ENCODE measurements at regions not wholly inside any gene's neighbourhood (a gene's known extent, or its start where the extent isn't known, plus 50 kb on each side); places are given as distances from the start of the nearest gene placed in this dataset.
"Not testable (repeated sequence)": the region's sequence is repeated elsewhere in the genome, so short reads cannot be mapped to it uniquely, and the experiment has no call there.

- TF ChIP-seq, protein P1, sequence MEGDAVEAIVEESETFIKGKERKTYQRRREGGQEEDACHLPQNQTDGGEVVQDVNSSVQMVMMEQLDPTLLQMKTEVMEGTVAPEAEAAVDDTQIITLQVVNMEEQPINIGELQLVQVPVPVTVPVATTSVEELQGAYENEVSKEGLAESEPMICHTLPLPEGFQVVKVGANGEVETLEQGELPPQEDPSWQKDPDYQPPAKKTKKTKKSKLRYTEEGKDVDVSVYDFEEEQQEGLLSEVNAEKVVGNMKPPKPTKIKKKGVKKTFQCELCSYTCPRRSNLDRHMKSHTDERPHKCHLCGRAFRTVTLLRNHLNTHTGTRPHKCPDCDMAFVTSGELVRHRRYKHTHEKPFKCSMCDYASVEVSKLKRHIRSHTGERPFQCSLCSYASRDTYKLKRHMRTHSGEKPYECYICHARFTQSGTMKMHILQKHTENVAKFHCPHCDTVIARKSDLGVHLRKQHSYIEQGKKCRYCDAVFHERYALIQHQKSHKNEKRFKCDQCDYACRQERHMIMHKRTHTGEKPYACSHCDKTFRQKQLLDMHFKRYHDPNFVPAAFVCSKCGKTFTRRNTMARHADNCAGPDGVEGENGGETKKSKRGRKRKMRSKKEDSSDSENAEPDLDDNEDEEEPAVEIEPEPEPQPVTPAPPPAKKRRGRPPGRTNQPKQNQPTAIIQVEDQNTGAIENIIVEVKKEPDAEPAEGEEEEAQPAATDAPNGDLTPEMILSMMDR (IDR thresholded peaks at IDR 0.05; ENCODE audit: insufficient read depth, low read depth, low read length, missing control alignments) = peak; percentile 53
- not testable (repeated sequence) for H3K4me3 ChIP-seq (ENCODE audit: low read length)
- peak; percentile 86 for DNase-seq (ENCODE audit: low read depth)
These were observed 80.1 kb downstream of the OR13A1 start for GRCh38 chr10:45235260-45235769.

DNA sequence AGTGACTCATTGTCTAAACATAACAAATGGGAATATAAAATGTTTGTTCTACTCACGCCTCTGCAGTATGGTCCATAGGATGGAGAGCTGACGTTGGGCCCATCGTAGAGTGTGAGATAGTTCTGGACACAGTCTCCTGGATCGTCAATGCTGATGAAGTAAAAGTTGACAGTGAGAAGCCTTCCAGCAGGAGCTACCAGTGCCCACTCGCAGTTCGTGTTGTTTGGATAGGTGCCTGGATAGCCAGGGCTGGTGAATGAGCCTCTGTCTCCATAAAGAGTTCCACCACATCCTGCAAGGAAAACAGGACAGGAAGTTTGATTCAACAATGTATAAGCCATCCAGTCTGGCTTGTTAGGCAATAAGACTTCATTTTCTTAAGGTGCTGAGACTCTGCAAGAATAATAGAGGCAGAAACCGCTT, 79.6 kb downstream of the OR13A1 start:
- TF ChIP-seq, protein P1 (IDR thresholded peaks at IDR 0.05; ENCODE audit: insufficient read depth, low read depth, low read length, missing control alignments) = no peak
- DNase-seq (ENCODE audit: low read depth) = peak; percentile 73
- no peak overlapping the region for H3K4me3 ChIP-seq (ENCODE audit: low read length)

- TF ChIP-seq, protein P1 (IDR thresholded peaks at IDR 0.05; ENCODE audit: insufficient read depth, low read depth, low read length, missing control alignments) = no peak
- DNase-seq (ENCODE audit: low read depth) = no peak
- H3K4me3 ChIP-seq (ENCODE audit: low read length) = no peak overlapping the region
These were observed 76.5 kb downstream of the OR13A1 start for GRCh38 chr10:45238896-45239295.

GRCh38 chr10:45239642-45240041, 75.8 kb downstream of the OR13A1 start:
- DNase-seq (ENCODE audit: low read depth) = no peak
- no peak overlapping the region for H3K4me3 ChIP-seq (ENCODE audit: low read length)
- TF ChIP-seq, protein P1 (IDR thresholded peaks at IDR 0.05; ENCODE audit: insufficient read depth, low read depth, low read length, missing control alignments) = no peak

DNA sequence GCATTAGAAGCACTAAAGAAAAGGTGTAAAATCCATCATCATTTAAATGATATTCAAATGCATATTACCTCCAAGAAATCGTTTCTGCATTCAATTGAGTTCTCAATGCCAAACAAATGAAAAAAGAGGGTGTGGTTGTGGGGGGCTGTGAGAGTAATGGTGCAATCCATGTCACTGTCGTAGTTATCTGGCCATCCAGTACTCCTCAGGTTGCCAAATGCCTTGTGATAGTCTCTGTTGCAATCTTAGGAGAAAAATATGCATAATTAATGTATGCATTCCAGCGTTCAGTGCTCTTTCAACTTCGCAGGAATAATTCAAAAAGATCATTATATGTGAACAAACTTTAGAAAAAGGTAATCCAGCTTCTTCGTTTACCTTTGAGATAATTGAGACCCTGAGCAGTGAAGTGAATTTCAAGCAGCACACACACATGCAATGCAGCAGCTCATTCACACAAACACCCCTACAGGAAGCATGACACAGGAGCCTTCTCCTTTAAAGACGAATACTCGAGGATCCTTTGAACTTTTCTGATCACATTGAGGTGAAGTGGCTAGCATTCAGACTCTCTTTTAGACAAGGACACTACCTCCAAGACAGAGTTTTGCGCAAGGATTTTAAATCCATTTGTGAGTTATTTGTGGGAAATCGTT, 73.4 kb downstream of the OR13A1 start:
- TF ChIP-seq, protein P1 (IDR thresholded peaks at IDR 0.05; ENCODE audit: insufficient read depth, low read depth, low read length, missing control alignments) = no peak
- H3K4me3 ChIP-seq (ENCODE audit: low read length) = no peak overlapping the region
- DNase-seq (ENCODE audit: low read depth) = no peak

- TF ChIP-seq, protein P1 (IDR thresholded peaks at IDR 0.05; ENCODE audit: insufficient read depth, low read depth, low read length, missing control alignments) = no peak
- H3K4me3 ChIP-seq (ENCODE audit: low read length) = no peak overlapping the region
- DNase-seq (ENCODE audit: low read depth) = no peak
These were observed 72.1 kb downstream of the OR13A1 start for GRCh38 chr10:45243261-45243660.

DNA sequence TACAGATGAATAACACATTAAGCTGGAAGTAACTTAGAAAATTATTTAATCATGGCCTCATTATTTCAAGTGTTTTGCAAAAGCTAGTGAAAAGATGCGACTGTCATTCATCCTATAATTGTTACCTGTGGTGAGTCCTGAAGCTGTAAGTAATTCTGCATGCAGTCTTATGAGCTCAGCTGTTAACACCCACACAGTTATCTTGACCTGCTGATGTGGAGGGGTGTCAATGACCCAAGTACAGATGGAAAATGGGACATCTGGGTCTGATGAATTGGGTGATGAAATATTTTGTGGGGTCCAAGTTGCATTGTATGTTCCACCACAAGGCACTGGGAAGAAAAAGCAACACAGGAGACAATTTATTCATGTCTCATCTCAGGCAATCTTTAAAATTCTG, 68.9 kb downstream of the OR13A1 start:
- no peak for DNase-seq (ENCODE audit: low read depth)
- TF ChIP-seq, protein P1 (IDR thresholded peaks at IDR 0.05; ENCODE audit: insufficient read depth, low read depth, low read length, missing control alignments) = no peak
- no peak overlapping the region for H3K4me3 ChIP-seq (ENCODE audit: low read length)
